K562 (cell line): ENCODE measurements at regions not wholly inside any gene's neighbourhood (a gene's known extent, or its start where the extent isn't known, plus 50 kb on each side); places are given as distances from the start of the nearest gene placed in this dataset.

ENCODE experiments used
- ATAC-seq: fragments of 200-7000 bp; cut with Tn5 transposase; 3 replicates; pipeline ENCODE4 v1.9.1; 2020; ENCODE audit warnings: moderate library complexity
- BruUV-seq: library from RNA; stranded (reverse); fragments of 400-500 nt; replicated peaks from 2 replicates; lab custom pipeline; 2021; lab: Mats Ljungman, UMichigan
- CTCF ChIA-PET: fragments of 300-600 bp; formaldehyde crosslinking; extraction: SDS; loops from one replicate; lab custom pipeline; 2021; ENCODE audit warnings: low intra/inter-chr PET ratio; lab: Yijun Ruan, JAX
- POLR2A ChIA-PET: fragments of 300-600, 350-650 bp; sonication (Branson Sonifier 250); formaldehyde crosslinking; extraction: SDS; loops from one replicate; lab custom pipeline; 2021; ENCODE audit warnings: antibody characterized with exemption, inconsistent platforms; lab: Yijun Ruan, JAX
- DNase-seq, 4 experiments: peaks; one replicate each; pipeline versions ENCODE4 v3.0.0 to v3.0.0-alpha.2; 2011 to 2018; ENCODE audit warnings: low spot score in 3 of 4, mixed read lengths in 3 of 4; ENCODE audit errors: extremely low read depth in 1 of 4
- FAIRE-seq: peaks from 2 replicates; lab custom pipeline; 2011; peaks lifted over from hg19 to GRCh38; lab: Jason Lieb, UNC
- H2AFZ ChIP-seq: 2 replicates; pipeline ENCODE4 v1.6.0; 2011; ENCODE audit warnings: low read depth, low read length, control low read depth, inconsistent platforms
- H3K27ac ChIP-seq: fragments of 200-600 bp; 3 replicates; pipeline ENCODE4 v1.8.0; 2011; ENCODE audit warnings: low read depth, mild to moderate bottlenecking, control low read depth, inconsistent platforms, low read length, moderate library complexity, mixed read lengths; ENCODE audit errors: extremely low read depth
- H3K27me3 ChIP-seq, 2 experiments: fragments of 300-600 bp in 1 of 2; 2 replicates in 1 of 2; 3 replicates in 1 of 2; pipeline versions ENCODE4 v1.6.0 to v1.8.0; 2011; ENCODE audit warnings: inconsistent platforms in 2 of 2, low read length in 2 of 2, mild to moderate bottlenecking in 1 of 2, mixed read lengths in 1 of 2, moderate library complexity in 1 of 2; ENCODE audit not compliant: control insufficient read depth in 2 of 2, insufficient read depth in 2 of 2
- H3K36me3 ChIP-seq: fragments of 300-600 bp; 3 replicates; pipeline ENCODE4 v1.8.0; 2011; ENCODE audit warnings: mild to moderate bottlenecking, low read length, inconsistent platforms; ENCODE audit not compliant: control insufficient read depth, insufficient read depth
- H3K4me1 ChIP-seq, 2 experiments: fragments of 200-600 bp in 1 of 2; replicated peaks in 1 of 2; 2 replicates in 1 of 2; 3 replicates in 1 of 2; pipeline versions ENCODE4 v1.5.1 to v1.8.0; 2011; ENCODE audit warnings: inconsistent platforms in 2 of 2, low read length in 2 of 2, mild to moderate bottlenecking in 1 of 2, mixed read lengths in 1 of 2, moderate library complexity in 1 of 2; ENCODE audit not compliant: control insufficient read depth in 2 of 2, insufficient read depth in 2 of 2
- H3K4me2 ChIP-seq: 2 replicates; pipeline ENCODE4 v1.6.1; 2011; ENCODE audit warnings: low read length, control low read depth, inconsistent platforms, mixed read lengths; ENCODE audit not compliant: insufficient read depth
- H3K4me3 ChIP-seq: fragments of 200-600 bp; sonication (generic), shearing (Covaris generic); 2 replicates; pipeline ENCODE4 v1.5.1; 2016; ENCODE audit warnings: control low read depth, inconsistent platforms
- H3K79me2 ChIP-seq: fragments of 200-600 bp; 3 replicates; pipeline ENCODE4 v1.8.0; 2011; ENCODE audit warnings: low read length, inconsistent platforms; ENCODE audit not compliant: control insufficient read depth, insufficient read depth
- H3K9ac ChIP-seq, 2 experiments: 2 replicates each; pipeline versions ENCODE4 v1.6.0 to v1.6.1; 2011; ENCODE audit warnings: low read depth in 2 of 2, low read length in 2 of 2, control low read depth in 1 of 2, inconsistent platforms in 1 of 2, mild to moderate bottlenecking in 1 of 2, mixed read lengths in 1 of 2; ENCODE audit not compliant: insufficient read depth in 1 of 2
- H3K9me1 ChIP-seq: one replicate; pipeline ENCODE4 v1.6.0; 2011; ENCODE audit warnings: inconsistent platforms, mild to moderate bottlenecking, low read length, moderate library complexity; ENCODE audit not compliant: control insufficient read depth, insufficient read depth
- H3K9me3 ChIP-seq: replicated peaks from 2 replicates; pipeline ENCODE4 v1.5.1; 2011; ENCODE audit warnings: low read depth, low read length, inconsistent platforms; ENCODE audit not compliant: control insufficient read depth, insufficient read depth
- H4K20me1 ChIP-seq: replicated peaks from 2 replicates; pipeline ENCODE4 v1.6.1; 2011; ENCODE audit warnings: low read length, inconsistent platforms, mixed read lengths; ENCODE audit not compliant: control insufficient read depth, insufficient read depth
- CBX5 ChIP-seq: IDR thresholded peaks from 2 replicates; pipeline ENCODE4 v1.6.1; 2014; ENCODE audit warnings: low read depth, borderline replicate concordance
- ELF2 ChIP-seq: fragments of 250-450 bp; sonication (Bioruptor Pico); IDR thresholded peaks from 2 replicates; pipeline ENCODE4 v1.5.0; 2021; ENCODE audit warnings: mild to moderate bottlenecking
- ETV5 ChIP-seq: sonication (generic); formaldehyde crosslinking; IDR thresholded peaks from 2 replicates; pipeline ENCODE4 v1.4.0; 2020; ENCODE audit warnings: low read depth, mild to moderate bottlenecking, missing genetic modification reagents
- MAZ ChIP-seq, 2 experiments: fragments of 450-650 bp in 1 of 2; sonication (generic) in 1 of 2; formaldehyde crosslinking; IDR thresholded peaks in 1 of 2; conservative IDR thresholded peaks in 1 of 2; 2 replicates each; pipeline versions ENCODE4 v1.4.0 to v1.5.0; 2020; ENCODE audit warnings: mild to moderate bottlenecking in 1 of 2, missing genetic modification reagents in 1 of 2
- NCOA1 ChIP-seq: fragments of 450-650 bp; IDR thresholded peaks from 2 replicates; pipeline ENCODE4 v1.6.1; 2016; ENCODE audit warnings: low read depth
- PTTG1 ChIP-seq: fragments of 450-650 bp; IDR thresholded peaks from 2 replicates; pipeline ENCODE4 v1.6.1; 2016; ENCODE audit warnings: low read depth, mild to moderate bottlenecking, missing genetic modification characterization, missing compliant biosample characterization
- SIX5 ChIP-seq, 2 experiments: IDR thresholded peaks; 2 replicates each; pipeline ENCODE4 v1.6.1; 2011; ENCODE audit warnings: low read length in 2 of 2, borderline replicate concordance in 1 of 2, low read depth in 1 of 2, mild to moderate bottlenecking in 1 of 2, moderate library complexity in 1 of 2; ENCODE audit not compliant: insufficient read depth in 1 of 2
- ZFP30 ChIP-seq: fragments of 250-450 bp; sonication (Bioruptor Pico); IDR thresholded peaks from 2 replicates; pipeline ENCODE4 v1.8.0; 2022; ENCODE audit warnings: moderate library complexity, mild to moderate bottlenecking, inconsistent platforms, borderline replicate concordance
- ZKSCAN3 ChIP-seq: fragments of 250-450 bp; sonication (Bioruptor Pico); IDR thresholded peaks from 2 replicates; pipeline ENCODE4 v1.4.0; 2020
- WGBS: fragments of 100-300 bp; shearing (Covaris generic); methylation state at CpG from one replicate; pipeline ENCODE4 v1.1.6; 2016; ENCODE audit warnings: low coverage, mixed read lengths; ENCODE audit not compliant: insufficient coverage; ENCODE audit errors: missing lambda C conversion rate; 5-methylcytosine and 5-hydroxymethylcytosine counted together
- in situ Hi-C: fragments of 300-500 bp; cut with MboI; formaldehyde crosslinking; loops from 4 replicates; pipeline ENCODE4 v1.15.0; 2018; ENCODE audit warnings: inconsistent platforms, mixed read lengths
- intact Hi-C: fragments of 100-400 bp; cut with micrococcal nuclease; formaldehyde crosslinking; loops from 2 replicates; pipeline ENCODE4 v1.14.2; 2022
- TF ChIP-seq, protein P1 (sequence below): fragments of 450-650 bp; formaldehyde crosslinking; IDR thresholded peaks from 2 replicates; pipeline ENCODE4 v1.4.0; 2020; ENCODE audit warnings: mild to moderate bottlenecking, mixed read lengths

GRCh38 chr4:149145803-149146202 lies 669.8 kb downstream of the IQCM start:
- H3K9ac ChIP-seq: no peak overlapping the region
- H3K27me3 ChIP-seq: no peaks in the 10 kb centered on the region
- no peaks in the 10 kb centered on the region for H3K79me2 ChIP-seq
- BruUV-seq: no TSS peak
- H3K27ac ChIP-seq: no peak overlapping the region
- H3K9me3 ChIP-seq: no peaks in the 10 kb centered on the region
- no peak for ATAC-seq
- no peaks in the 10 kb centered on the region for H3K36me3 ChIP-seq
- H3K4me3 ChIP-seq: no peak overlapping the region
- no peak overlapping the region for H3K4me2 ChIP-seq
- in situ Hi-C loops: no loop called here
- no peak for TF ChIP-seq NCOA1
- TF ChIP-seq ZKSCAN3 (CRISPR knock-in tag): no peak
- TF ChIP-seq MAZ (CRISPR knock-in tag; conservative IDR thresholded peaks at IDR 0.05 in 1 of 2, IDR thresholded peaks at IDR 0.05 in 1 of 2): no peak
- no peak for TF ChIP-seq ETV5 (CRISPR knock-in tag)
- TF ChIP-seq, all 486 proteins: peak for 0
- POLR2A ChIA-PET: no interaction called here
- Histone ChIP-seq H3K9me1 (no peaks in the 10 kb centered on the region), H4K20me1 (no peaks in the 10 kb centered on the region), H2AFZ (no peak overlapping the region), H3K4me1 (no peaks in the 10 kb centered on the region)
- intact Hi-C loops: no loop called here
- CTCF ChIA-PET: no interaction called here
- 0% methylated on average over 2 of the region's 2 CpGs for WGBS
- FAIRE-seq (no peak), DNase-seq (no peak)

- intact Hi-C loops (no loop called here), in situ Hi-C loops (no loop called here)
- CTCF ChIA-PET: no interaction called here
- H3K9ac ChIP-seq: no peak overlapping the region
- no peak for ATAC-seq
- no peak overlapping the region for H3K4me2 ChIP-seq
- DNase-seq: no peak
- WGBS: 6% methylated on average over 1 of the region's 1 CpG
- POLR2A ChIA-PET: no interaction called here
- no peak overlapping the region for H2AFZ ChIP-seq
- no peaks in the 10 kb centered on the region for H3K79me2 ChIP-seq
- H3K27ac ChIP-seq: no peak overlapping the region
- no peaks in the 10 kb centered on the region for H4K20me1 ChIP-seq
- no TSS peak for BruUV-seq
- H3K4me1 ChIP-seq: no peaks in the 10 kb centered on the region
- H3K36me3 ChIP-seq: no peaks in the 10 kb centered on the region
- H3K9me1 ChIP-seq: no peaks in the 10 kb centered on the region
- H3K27me3 ChIP-seq: no peaks in the 10 kb centered on the region
- no peak for FAIRE-seq
- H3K9me3 ChIP-seq: no peaks in the 10 kb centered on the region
- H3K4me3 ChIP-seq: no peak overlapping the region
- TF ChIP-seq NCOA1: no peak
- TF ChIP-seq CBX5: no peak
- no peak for TF ChIP-seq PTTG1 (tag)
- TF ChIP-seq, protein P1, sequence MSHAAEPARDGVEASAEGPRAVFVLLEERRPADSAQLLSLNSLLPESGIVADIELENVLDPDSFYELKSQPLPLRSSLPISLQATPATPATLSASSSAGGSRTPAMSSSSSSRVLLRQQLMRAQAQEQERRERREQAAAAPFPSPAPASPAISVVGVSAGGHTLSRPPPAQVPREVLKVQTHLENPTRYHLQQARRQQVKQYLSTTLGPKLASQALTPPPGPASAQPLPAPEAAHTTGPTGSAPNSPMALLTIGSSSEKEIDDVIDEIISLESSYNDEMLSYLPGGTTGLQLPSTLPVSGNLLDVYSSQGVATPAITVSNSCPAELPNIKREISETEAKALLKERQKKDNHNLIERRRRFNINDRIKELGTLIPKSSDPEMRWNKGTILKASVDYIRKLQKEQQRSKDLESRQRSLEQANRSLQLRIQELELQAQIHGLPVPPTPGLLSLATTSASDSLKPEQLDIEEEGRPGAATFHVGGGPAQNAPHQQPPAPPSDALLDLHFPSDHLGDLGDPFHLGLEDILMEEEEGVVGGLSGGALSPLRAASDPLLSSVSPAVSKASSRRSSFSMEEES (CRISPR knock-in tag): no peak
- TF ChIP-seq ZFP30 (CRISPR knock-in tag): no peak
- no peak for TF ChIP-seq ELF2 (CRISPR knock-in tag)
- no peak for TF ChIP-seq SIX5 (IDR thresholded peaks at IDR 0.05; ENCODE audit: borderline replicate concordance in 1 of 2, insufficient read depth in 1 of 2, low read depth in 1 of 2, low read length in 2 of 2)
Measured at GRCh38 chr4:149144060-149144459, 671.6 kb downstream of the IQCM start.
